ENCODE measurements at regions not wholly inside any gene's neighbourhood (a gene's known extent, or its start where the extent isn't known, plus 50 kb on each side); places are given as distances from the start of the nearest gene placed in this dataset.

GRCh38 chr17:33497623-33498022, 204.5 kb upstream of the ASIC2 start (continued):
- no peak for TF ChIP-seq ZNF749 (CRISPR knock-in tag; IDR thresholded peaks at IDR 0.05; ENCODE audit: borderline replicate concordance)
- TF ChIP-seq, protein P1, sequence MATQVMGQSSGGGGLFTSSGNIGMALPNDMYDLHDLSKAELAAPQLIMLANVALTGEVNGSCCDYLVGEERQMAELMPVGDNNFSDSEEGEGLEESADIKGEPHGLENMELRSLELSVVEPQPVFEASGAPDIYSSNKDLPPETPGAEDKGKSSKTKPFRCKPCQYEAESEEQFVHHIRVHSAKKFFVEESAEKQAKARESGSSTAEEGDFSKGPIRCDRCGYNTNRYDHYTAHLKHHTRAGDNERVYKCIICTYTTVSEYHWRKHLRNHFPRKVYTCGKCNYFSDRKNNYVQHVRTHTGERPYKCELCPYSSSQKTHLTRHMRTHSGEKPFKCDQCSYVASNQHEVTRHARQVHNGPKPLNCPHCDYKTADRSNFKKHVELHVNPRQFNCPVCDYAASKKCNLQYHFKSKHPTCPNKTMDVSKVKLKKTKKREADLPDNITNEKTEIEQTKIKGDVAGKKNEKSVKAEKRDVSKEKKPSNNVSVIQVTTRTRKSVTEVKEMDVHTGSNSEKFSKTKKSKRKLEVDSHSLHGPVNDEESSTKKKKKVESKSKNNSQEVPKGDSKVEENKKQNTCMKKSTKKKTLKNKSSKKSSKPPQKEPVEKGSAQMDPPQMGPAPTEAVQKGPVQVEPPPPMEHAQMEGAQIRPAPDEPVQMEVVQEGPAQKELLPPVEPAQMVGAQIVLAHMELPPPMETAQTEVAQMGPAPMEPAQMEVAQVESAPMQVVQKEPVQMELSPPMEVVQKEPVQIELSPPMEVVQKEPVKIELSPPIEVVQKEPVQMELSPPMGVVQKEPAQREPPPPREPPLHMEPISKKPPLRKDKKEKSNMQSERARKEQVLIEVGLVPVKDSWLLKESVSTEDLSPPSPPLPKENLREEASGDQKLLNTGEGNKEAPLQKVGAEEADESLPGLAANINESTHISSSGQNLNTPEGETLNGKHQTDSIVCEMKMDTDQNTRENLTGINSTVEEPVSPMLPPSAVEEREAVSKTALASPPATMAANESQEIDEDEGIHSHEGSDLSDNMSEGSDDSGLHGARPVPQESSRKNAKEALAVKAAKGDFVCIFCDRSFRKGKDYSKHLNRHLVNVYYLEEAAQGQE (IDR thresholded peaks at IDR 0.05; ENCODE audit: borderline replicate concordance in 1 of 2, low read depth in 1 of 2, low read length in 2 of 2): no peak
- TF ChIP-seq KLF16 (CRISPR knock-in tag; IDR thresholded peaks at IDR 0.05): no peak

DNA sequence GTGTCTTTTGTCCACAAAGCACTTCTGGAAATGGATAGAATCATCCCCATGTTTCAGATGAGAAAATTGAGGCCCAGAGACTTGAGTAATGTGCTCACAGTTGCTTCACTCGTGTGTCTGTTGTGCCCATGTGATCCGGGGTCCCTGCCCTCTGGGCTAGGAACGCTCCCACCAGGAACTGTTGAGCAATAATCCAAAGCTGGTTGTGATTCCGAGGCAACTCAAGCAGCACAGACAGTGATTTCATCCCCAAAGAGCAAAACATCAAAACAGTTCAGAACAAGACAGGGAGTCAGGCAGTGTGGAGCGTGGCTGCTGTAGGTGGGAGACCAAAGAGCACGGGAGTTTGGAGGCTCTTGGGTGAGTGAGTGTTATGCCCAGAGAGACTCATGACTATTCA, 205.0 kb upstream of the ASIC2 start:
- Histone ChIP-seq H4K20me1 (ENCODE audit: insufficient read depth, low read length) (no peaks in the 10 kb centered on the region), H3K4me3 (replicated peaks in 1 of 3; ENCODE audit: insufficient read depth in 1 of 3, low read depth in 2 of 3, low read length in 3 of 3) (no peak overlapping the region), H3K27me3 (ENCODE audit: control insufficient read depth in 1 of 2, insufficient read depth in 2 of 2, low read length in 2 of 2) (no peaks in the 10 kb centered on the region), H3K27ac (ENCODE audit: extremely low read length, insufficient read depth, low read length) (no peak overlapping the region), H3K9ac (ENCODE audit: insufficient read depth, low read depth, low read length) (no peak overlapping the region), H2AFZ (ENCODE audit: low read length) (no peak overlapping the region), H3K9me3 (ENCODE audit: low read length) (no peaks in the 10 kb centered on the region), H3K36me3 (replicated peaks in 1 of 2; ENCODE audit: control insufficient read depth in 1 of 2, insufficient read depth in 2 of 2, low read length in 2 of 2) (no peaks in the 10 kb centered on the region), H3K4me1 (ENCODE audit: insufficient read depth, low read length) (no peaks in the 10 kb centered on the region), H3K79me2 (ENCODE audit: insufficient read depth, low read length) (no peaks in the 10 kb centered on the region), H3K4me2 (ENCODE audit: low read depth, low read length) (no peak overlapping the region)
- intact Hi-C loops (cut with micrococcal nuclease; ENCODE audit: unreplicated experiment): no loop called here
- ATAC-seq (no peak), DNase-seq (ENCODE audit: low spot score) (no peak), FAIRE-seq (no peak)
- in situ Hi-C loops (cut with HindIII; ENCODE audit: extremely low pct_ligation_motif_present, low pct_unique_long_range_greater_than_20kb): no loop called here
- POLR2A ChIA-PET: no interaction called here
- WGBS (ENCODE audit: low lambda C conversion rate): 0% methylated on average over 2 of the region's 6 CpGs
- CTCF ChIA-PET (ENCODE audit: low intra/inter-chr PET ratio, low total read pairs): no interaction called here
- no peak for TF ChIP-seq MBD4 (IDR thresholded peaks at IDR 0.05; ENCODE audit: borderline replicate concordance, low read length)
- no peak for TF ChIP-seq FOXK2 (IDR thresholded peaks at IDR 0.05)
- peak; percentile 50; the same call in 1 of the 2 replicates for TF ChIP-seq CEBPB (IDR thresholded peaks at IDR 0.05; ENCODE audit: borderline replicate concordance, low read depth, low read length)
- no peak for TF ChIP-seq SUZ12 (IDR thresholded peaks at IDR 0.05; ENCODE audit: low read depth, low read length)
- BruUV-seq (replicated peaks): no TSS peak

All from HepG2 (cell line).